ENCODE measurements at regions not wholly inside any gene's neighbourhood (a gene's known extent, or its start where the extent isn't known, plus 50 kb on each side); places are given as distances from the start of the nearest gene placed in this dataset.

DNA sequence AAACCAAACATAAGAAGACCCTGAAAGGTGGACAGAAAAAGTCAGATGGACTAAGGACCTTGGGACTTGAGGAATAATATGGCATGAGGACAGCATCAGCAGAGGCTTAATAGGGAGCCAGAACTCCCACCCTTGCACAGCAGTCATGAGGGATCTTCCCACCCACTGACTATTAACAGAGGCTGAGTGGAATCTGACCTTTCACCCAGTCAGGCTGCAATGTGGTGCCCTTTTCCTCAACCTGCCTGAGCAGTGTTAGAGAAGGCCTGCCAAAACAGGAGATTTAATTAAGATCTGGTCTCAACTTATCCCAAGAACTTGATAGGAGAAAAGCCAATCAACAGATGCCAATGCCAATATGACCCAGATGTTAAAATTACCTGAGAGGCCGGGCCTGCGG, 481.9 kb downstream of the KDM4C start:
- H3K9me3 ChIP-seq (replicated peaks), result peaks cover 12% of the 10 kb centered on the region
- H3K27ac ChIP-seq (replicated peaks), result no peak overlapping the region
- H3K4me1 ChIP-seq, result no peaks in the 10 kb centered on the region
- TF ChIP-seq, protein P1, sequence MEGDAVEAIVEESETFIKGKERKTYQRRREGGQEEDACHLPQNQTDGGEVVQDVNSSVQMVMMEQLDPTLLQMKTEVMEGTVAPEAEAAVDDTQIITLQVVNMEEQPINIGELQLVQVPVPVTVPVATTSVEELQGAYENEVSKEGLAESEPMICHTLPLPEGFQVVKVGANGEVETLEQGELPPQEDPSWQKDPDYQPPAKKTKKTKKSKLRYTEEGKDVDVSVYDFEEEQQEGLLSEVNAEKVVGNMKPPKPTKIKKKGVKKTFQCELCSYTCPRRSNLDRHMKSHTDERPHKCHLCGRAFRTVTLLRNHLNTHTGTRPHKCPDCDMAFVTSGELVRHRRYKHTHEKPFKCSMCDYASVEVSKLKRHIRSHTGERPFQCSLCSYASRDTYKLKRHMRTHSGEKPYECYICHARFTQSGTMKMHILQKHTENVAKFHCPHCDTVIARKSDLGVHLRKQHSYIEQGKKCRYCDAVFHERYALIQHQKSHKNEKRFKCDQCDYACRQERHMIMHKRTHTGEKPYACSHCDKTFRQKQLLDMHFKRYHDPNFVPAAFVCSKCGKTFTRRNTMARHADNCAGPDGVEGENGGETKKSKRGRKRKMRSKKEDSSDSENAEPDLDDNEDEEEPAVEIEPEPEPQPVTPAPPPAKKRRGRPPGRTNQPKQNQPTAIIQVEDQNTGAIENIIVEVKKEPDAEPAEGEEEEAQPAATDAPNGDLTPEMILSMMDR (IDR thresholded peaks at IDR 0.05; ENCODE audit: borderline replicate concordance), result no peak
- intact Hi-C loops (cut with micrococcal nuclease), result no loop called here
- no peaks in the 10 kb centered on the region for H3K36me3 ChIP-seq
- H3K27me3 ChIP-seq (ENCODE audit: low read depth), result no peaks in the 10 kb centered on the region
- H3K4me3 ChIP-seq, result no peak overlapping the region
- no peak for DNase-seq

DNA sequence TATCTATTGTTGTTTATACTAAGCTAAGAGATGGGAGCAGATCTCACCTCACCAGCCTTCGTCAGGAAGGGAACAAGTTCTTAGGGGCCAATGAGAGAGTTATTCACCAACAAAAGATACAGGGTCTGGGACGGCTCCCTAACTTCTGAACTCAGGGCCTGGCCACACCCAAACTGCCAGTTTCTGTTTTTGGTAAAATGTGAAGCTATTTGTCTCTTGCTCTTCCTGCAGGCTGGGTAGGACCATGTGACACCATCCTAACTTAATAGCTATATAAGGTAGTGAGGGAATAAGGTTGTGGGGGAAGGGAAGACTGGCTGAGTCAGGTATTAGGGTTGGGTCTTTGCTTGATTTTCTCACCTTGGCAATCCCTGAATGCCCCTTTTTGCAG, 480.5 kb downstream of the KDM4C start:
- intact Hi-C loops (cut with micrococcal nuclease), result no loop called here
- Histone ChIP-seq H3K36me3 (no peaks in the 10 kb centered on the region), H3K4me1 (no peaks in the 10 kb centered on the region), H3K4me3 (no peak overlapping the region), H3K27me3 (ENCODE audit: low read depth) (peaks cover 1% of the 10 kb centered on the region), H3K9me3 (replicated peaks) (peaks cover 12% of the 10 kb centered on the region), H3K27ac (replicated peaks) (no peak overlapping the region)
- TF ChIP-seq, protein P1 (IDR thresholded peaks at IDR 0.05; ENCODE audit: borderline replicate concordance), result no peak
- no peak for DNase-seq

GRCh38 chr9:7237473-7238246, 479.9 kb downstream of the KDM4C start:
- TF ChIP-seq, protein P1 (IDR thresholded peaks at IDR 0.05; ENCODE audit: borderline replicate concordance), result no peak
- no peak overlapping the region for H3K4me3 ChIP-seq
- intact Hi-C loops (cut with micrococcal nuclease), result no loop called here

DNA sequence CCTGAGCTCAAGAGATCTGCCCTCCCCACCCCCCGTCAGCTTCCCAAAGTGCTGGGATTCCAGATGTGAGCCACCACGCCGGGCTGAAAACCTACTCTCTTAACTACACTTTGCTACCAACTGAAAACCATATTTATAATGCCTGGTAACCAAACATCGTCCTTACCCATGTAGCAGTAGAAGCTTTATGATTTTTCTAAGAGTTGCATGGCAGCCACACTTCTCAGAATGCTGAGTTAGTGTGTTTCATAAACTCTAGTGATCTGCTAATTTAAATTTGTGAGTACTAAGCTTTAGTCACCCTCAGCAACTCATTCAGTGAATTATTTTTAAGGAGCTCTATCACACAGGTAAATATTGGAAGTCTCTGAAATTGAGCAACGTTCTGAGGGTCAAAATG, 478.4 kb downstream of the KDM4C start:
- peaks cover 12% of the 10 kb centered on the region for H3K9me3 ChIP-seq (replicated peaks)
- H3K4me3 ChIP-seq, result no peak overlapping the region
- TF ChIP-seq, protein P1 (IDR thresholded peaks at IDR 0.05; ENCODE audit: borderline replicate concordance), result no peak
- no peak overlapping the region for H3K27ac ChIP-seq (replicated peaks)
- peaks cover 13% of the 10 kb centered on the region for H3K27me3 ChIP-seq (ENCODE audit: low read depth)
- H3K36me3 ChIP-seq, result no peaks in the 10 kb centered on the region
- no peak for DNase-seq
- H3K4me1 ChIP-seq, result no peaks in the 10 kb centered on the region
- intact Hi-C loops (cut with micrococcal nuclease), result no loop called here

More at GRCh38 chr9:7237473-7238246, 479.9 kb downstream of the KDM4C start:
- peaks cover 12% of the 10 kb centered on the region for H3K9me3 ChIP-seq (replicated peaks)
- no peaks in the 10 kb centered on the region for H3K36me3 ChIP-seq
- no peaks in the 10 kb centered on the region for H3K4me1 ChIP-seq
- H3K27me3 ChIP-seq (ENCODE audit: low read depth), result peaks cover 7% of the 10 kb centered on the region
- no peak overlapping the region for H3K27ac ChIP-seq (replicated peaks)
- no peak for DNase-seq

DNA sequence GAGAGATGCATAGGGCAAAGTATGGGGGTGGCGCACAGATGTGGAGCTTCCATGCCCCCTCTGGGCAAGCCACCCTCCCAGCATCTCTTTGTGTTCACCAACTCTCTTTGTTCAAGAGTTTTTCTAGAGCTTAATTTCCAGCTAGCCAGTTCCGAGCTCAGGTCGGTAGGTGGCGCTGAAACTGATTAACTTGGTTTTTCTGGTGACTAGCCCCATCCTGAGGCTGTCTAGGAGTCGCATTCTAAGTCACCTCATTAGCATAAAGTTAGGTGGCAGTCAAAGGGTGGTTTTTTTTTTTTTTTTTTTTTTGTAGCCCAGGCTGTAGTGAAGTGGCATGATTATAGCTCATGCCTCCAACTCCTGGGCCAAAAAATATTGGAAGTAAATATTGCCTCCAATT, 476.4 kb downstream of the KDM4C start:
- peaks cover 13% of the 10 kb centered on the region for H3K27me3 ChIP-seq (ENCODE audit: low read depth)
- no peaks in the 10 kb centered on the region for H3K4me1 ChIP-seq
- no peaks in the 10 kb centered on the region for H3K9me3 ChIP-seq (replicated peaks)
- TF ChIP-seq, protein P1 (IDR thresholded peaks at IDR 0.05; ENCODE audit: borderline replicate concordance), result peak; percentile 52
- intact Hi-C loops (cut with micrococcal nuclease), result no loop called here
- DNase-seq, result no peak
- H3K27ac ChIP-seq (replicated peaks), result no peak overlapping the region
- H3K36me3 ChIP-seq, result no peaks in the 10 kb centered on the region
- H3K4me3 ChIP-seq, result no peak overlapping the region

All from left ventricle myocardium inferior (tissue), 1 donor.